ENCODE measurements at regions not wholly inside any gene's neighbourhood (a gene's known extent, or its start where the extent isn't known, plus 50 kb on each side); places are given as distances from the start of the nearest gene placed in this dataset.

DNA sequence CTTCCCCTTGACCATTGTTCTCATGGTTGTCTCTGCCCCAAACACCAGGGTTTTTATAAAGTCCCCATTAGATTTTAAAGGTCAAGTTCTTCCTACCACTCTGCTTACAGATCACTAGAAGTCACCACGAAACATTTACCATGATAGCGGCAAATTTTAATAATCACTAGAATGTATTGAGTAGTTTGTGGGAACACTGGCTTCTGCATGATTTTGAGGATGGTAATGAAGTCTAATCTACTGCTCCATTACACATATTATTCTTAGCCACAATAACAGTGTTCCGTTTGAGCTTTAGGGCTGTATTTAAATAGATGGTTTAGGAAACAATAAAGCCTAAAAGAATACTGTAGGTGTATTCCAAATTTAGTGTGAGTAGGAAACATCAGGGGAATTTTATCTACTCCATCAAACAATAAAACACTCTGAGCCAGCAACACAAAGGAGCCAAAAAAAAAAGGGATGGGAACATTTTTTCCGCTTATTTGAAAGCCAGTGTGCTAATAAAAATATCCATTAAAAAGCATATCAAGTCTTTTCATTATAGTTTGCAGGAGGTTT, 49.7 kb downstream of the KLF12 start:
- DNase-seq (ENCODE audit: low read depth): no peak

GRCh38 chr13:74082741-74083160, 51.5 kb downstream of the KLF12 start:
- DNase-seq (ENCODE audit: low read depth): no peak

GRCh38 chr13:74080762-74081161, 53.4 kb downstream of the KLF12 start:
- DNase-seq (ENCODE audit: low read depth): no peak

- no peak for DNase-seq (ENCODE audit: low read depth)
Observed at GRCh38 chr13:74077792-74078191, 56.4 kb downstream of the KLF12 start.

DNA sequence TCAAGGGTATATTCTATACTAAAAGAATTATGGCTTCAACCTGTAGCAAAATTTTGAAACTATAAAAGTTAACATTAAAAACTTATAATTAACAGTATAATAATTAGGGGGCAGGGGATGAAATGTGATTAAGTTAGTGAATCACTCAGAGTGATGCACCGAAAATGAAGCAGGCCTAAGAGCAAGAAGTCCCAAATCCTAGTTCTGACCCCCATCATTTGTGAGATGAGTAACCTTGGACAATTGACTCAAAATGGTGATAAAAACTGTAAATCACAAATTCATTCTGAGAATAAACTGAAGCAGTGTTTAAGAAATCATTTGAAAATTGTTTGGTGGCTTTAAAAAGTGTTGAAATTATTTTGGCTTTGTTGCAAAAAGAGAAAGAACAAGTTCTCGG, 56.8 kb downstream of the KLF12 start:
- no peak for DNase-seq (ENCODE audit: low read depth)

DNA sequence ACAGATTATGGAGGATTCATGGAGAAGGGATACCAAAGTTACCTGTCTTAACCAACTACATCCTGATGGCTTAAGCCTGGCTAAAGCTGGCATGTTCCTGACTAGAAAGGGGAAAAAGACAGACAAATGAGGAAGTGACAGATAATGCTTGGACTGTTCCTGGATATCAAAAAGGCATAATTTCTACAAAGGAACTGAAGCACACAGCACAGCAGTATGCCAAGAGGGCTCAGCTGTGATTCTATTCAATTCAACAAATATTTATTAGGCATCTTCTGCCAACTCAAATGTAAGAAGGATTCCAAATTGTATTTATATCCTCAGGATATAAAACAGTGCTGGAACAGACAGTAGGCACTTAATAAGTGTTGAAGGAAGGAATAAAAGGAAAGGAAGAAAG, 59.5 kb downstream of the KLF12 start:
- no peak for DNase-seq (ENCODE audit: low read depth)

DNA sequence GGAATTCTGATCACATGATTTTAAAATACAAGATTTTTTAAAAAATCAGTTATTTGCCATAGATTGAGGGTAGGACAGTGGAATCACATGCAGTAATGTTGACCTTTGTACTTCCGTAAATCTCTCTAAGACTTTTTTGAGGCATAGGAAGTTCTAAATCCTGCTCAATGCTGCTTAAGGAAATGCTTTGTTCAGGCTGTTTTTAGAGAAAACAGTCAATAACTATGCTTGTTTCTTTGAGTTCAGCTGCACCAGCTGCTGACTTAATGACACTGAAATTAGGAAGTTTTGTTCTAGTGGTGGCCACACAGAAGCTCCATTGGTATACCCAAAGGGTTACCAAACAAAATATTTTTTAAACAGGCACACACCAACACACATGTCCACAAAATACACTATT, 60.9 kb downstream of the KLF12 start:
- no peak for DNase-seq (ENCODE audit: low read depth)

DNA sequence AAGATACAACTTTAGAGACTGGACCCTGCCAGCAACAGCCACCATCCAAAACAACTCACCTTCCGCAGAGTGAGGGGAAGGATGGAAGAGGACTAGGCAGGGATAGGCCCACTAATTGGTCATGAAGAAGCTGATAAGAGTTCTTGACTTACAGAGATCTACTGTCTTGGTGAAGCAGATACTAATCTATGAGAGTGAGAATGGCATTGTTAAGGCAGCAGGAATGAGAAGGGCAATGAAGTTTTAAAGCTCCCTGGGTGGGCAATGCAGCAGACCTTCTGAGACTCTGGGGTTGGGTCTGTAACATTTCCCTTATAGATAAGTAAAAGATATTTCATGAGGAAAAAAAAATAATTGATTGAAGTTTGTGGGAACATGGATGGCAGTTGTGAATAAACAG, 63.7 kb downstream of the KLF12 start:
- no peak for DNase-seq (ENCODE audit: low read depth)

DNA sequence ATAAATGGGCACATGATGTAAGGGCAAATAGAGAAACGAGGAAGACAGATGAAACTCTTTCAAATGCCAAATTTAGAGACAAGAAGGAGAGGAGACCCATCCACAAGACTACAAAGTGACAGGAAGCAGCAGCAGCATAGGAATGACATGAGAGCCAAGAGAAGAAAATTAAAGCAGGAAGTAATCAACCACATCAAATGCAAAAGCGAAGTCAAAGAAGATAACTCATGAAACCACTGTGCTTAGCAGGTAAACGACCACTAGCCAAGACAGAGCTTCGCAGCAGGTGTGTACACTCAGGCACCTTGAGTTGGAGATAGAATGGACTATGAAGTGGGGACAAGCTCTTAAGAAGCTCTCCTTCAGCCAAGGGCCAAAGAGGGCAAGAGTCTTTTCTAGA, 64.1 kb downstream of the KLF12 start:
- DNase-seq (ENCODE audit: low read depth): no peak

- no peak for DNase-seq (ENCODE audit: low read depth)
Observed at GRCh38 chr13:74068471-74068870, 65.7 kb downstream of the KLF12 start.

DNA sequence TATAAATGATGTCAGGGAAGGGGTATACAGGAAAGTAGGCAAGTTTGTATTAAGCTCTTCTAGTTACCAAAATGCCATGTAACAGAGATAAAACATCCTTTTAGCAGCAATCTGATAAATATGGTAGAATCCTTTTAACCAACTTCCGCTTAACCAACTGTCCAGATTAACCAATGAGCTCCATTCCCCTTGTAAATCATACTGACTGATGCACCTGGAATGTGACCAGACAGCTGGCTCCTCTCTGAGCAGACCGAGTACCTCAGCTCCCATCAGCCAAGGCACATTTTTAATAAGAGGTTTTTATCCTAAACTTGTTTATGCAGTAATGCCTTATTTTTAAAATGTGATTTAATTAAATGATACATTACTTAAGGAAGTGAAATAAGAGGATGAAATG, 66.4 kb downstream of the KLF12 start:
- no peak for DNase-seq (ENCODE audit: low read depth)

DNA sequence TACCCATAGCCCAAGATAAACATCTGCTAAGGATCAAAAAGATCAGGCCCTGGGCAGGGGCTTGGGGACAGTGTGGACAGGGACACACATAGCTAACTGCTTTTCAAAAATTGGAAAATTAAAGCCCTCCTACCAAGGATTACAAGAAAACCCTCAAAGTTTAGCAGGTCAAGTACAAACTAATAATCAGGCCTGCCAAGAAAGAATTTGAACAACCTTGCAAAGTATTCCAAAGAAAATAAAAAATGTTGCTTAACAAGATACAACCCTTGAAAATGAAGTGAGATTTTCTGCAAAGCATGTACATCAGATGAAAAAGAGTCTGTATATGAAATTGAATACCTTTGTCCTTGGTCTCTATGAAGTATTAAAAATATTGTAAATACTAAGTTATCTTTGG, 67.3 kb downstream of the KLF12 start:
- no peak for DNase-seq (ENCODE audit: low read depth)

DNA sequence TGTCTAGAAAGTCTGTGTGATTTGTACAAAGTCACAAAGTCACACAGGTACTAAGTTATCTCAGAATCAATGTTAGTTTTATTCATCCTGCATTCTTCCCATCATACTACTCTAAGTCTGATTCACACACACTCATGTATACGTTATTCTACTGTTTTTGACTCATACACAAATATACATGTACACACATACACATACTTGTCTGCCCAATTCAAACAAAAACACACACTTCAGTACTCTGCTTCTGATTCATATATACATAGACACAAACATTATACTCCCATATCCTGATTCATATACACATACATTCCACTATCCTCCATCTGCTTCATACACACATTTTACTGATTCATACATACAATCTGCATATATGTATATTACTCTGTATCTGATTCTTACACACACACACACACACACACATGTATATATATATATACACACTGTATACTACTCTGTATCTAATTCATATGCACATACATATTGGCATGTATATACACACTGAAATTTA, 69.3 kb downstream of the KLF12 start:
- no peak for DNase-seq (ENCODE audit: low read depth)

DNA sequence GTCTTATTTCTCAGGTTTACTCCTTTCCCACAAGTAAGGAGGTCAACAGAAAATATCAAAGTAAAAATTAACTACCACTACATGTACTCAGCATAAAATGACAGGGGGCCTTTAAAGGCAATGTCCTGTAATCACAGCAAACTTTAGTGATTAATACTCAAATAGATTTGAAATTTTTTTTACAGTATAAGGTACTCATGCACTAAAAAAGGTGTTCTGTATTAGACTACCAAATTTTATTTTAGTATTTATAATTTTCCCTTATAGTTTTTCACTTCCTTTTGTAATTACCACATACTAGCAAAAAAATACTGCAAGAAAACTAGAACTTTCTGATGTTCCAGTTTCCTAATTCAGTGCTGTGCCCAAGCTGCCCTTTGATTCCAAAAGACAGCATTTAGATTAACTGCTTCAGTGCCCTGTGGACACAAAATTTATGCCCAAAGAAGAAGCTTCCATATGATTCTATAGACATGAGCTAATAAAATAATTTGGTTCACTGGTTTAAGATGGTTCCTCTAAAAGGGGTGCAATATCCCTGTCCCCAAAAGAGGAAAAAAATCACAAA, 70.6 kb downstream of the KLF12 start:
- no peak for DNase-seq (ENCODE audit: low read depth)

DNA sequence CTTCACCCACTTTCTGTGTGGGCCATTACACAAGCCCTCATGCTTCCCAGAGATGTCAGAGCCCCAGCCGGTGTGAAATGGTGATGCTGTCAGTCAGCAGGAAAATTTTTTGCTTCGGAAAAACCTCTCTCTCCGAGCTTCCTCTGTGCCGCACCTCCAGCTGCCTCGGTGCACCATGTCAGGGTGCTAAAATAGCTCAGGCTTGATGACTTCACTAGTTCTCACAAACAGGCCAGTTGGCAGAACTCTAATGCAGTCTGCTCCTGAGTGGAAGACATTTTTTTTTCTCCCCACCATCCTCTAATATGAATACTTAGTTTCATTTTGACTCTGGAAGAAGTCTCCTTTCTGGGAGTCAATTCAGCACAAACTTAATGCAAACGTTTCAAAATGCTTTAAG, 71.3 kb downstream of the KLF12 start:
- DNase-seq (ENCODE audit: low read depth): no peak

- no peak for DNase-seq (ENCODE audit: low read depth)
Observed at GRCh38 chr13:74061926-74062595, 72.1 kb downstream of the KLF12 start.

- DNase-seq (ENCODE audit: low read depth): no peak
Observed at GRCh38 chr13:74056801-74057542, 77.2 kb downstream of the KLF12 start.

GRCh38 chr13:74052402-74052928, 81.7 kb downstream of the KLF12 start:
- DNase-seq (ENCODE audit: low read depth): no peak

- no peak for DNase-seq (ENCODE audit: low read depth)
Observed at GRCh38 chr13:74048756-74049155, 85.4 kb downstream of the KLF12 start.

- DNase-seq (ENCODE audit: low read depth): no peak
Observed at GRCh38 chr13:74047931-74048600, 86.1 kb downstream of the KLF12 start.

DNA sequence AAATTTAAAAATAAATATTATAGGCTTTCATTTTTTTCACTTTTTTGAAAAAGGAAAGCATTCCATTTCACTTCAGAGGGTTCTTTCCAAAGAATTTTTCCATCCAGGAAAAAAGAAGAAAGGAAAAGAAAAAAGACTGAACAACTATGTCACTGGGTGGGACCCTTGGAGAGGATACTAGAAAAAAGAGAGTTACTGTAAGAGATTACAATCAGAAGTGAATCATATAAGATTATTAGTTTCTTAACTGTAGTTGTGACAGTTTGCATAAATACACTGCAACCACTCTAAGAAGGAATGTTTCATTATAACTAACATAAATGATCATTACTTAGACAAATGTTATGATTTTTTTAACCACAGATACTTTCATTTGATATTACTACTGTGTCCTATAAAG, 87.8 kb downstream of the KLF12 start:
- DNase-seq (ENCODE audit: low read depth): no peak

GRCh38 chr13:74045583-74045982, 88.6 kb downstream of the KLF12 start:
- DNase-seq (ENCODE audit: low read depth): no peak
